ENCODE measurements at regions not wholly inside any gene's neighbourhood (a gene's known extent, or its start where the extent isn't known, plus 50 kb on each side); places are given as distances from the start of the nearest gene placed in this dataset.

- no peak for DNase-seq (ENCODE audit: extremely low spot score)
- CTCF ChIA-PET: no interaction called here
- no peak for TF ChIP-seq CTCF (IDR thresholded peaks at IDR 0.05; ENCODE audit: control extremely low read depth, extremely low read depth, low read depth, missing control alignments)
- POLR2A ChIA-PET: no interaction called here
Observed at GRCh38 chr3:162534431-162534830, 1037.8 kb downstream of the OTOL1 start.

- no peak for DNase-seq (ENCODE audit: extremely low spot score)
- CTCF ChIA-PET: no interaction called here
- TF ChIP-seq CTCF (IDR thresholded peaks at IDR 0.05; ENCODE audit: control extremely low read depth, extremely low read depth, low read depth, missing control alignments): no peak
- POLR2A ChIA-PET: no interaction called here
Observed at GRCh38 chr3:162538491-162538890, 1041.9 kb downstream of the OTOL1 start.

GRCh38 chr3:162538906-162539305, 1042.3 kb downstream of the OTOL1 start:
- no peak for TF ChIP-seq CTCF (IDR thresholded peaks at IDR 0.05; ENCODE audit: control extremely low read depth, extremely low read depth, low read depth, missing control alignments)
- ChIA-PET CTCF (no interaction called here), POLR2A (no interaction called here)
- DNase-seq (ENCODE audit: extremely low spot score): no peak

- TF ChIP-seq CTCF (IDR thresholded peaks at IDR 0.05; ENCODE audit: control extremely low read depth, extremely low read depth, low read depth, missing control alignments): no peak
- DNase-seq (ENCODE audit: extremely low spot score): no peak
- ChIA-PET POLR2A (no interaction called here), CTCF (no interaction called here)
Observed at GRCh38 chr3:162540421-162540820, 1043.8 kb downstream of the OTOL1 start.

- POLR2A ChIA-PET: no interaction called here
- CTCF ChIA-PET: no interaction called here
- no peak for TF ChIP-seq CTCF (IDR thresholded peaks at IDR 0.05; ENCODE audit: control extremely low read depth, extremely low read depth, low read depth, missing control alignments)
Observed at GRCh38 chr3:162541923-162542322, 1045.3 kb downstream of the OTOL1 start.

DNA sequence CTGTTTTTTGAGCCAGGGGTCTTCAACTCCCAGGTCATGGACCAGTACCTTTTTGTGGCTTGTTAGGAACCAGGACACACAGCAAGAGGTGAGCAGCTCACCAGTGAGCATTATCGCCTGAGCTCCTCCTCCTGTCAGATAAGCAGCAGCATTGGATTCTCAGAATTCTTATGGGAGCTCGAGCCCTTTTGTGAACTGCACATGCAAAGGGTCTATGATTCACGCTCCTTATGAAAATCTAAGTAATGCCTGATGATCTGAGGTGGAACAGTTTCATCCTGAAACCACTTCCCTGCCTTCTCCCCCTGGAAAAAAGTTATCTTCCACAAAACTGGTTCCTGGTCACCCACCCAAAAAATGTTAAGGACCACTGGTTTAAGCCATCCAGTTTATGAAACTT, 1047.6 kb downstream of the OTOL1 start:
- no peak for TF ChIP-seq CTCF (IDR thresholded peaks at IDR 0.05; ENCODE audit: control extremely low read depth, extremely low read depth, low read depth, missing control alignments)
- no peak for DNase-seq (ENCODE audit: extremely low spot score)
- ChIA-PET CTCF (interaction anchor here (1.0 kb wide), 1 partner anchor 14 kb away, joined by 3 read pairs; no protein-coding TSS in a partner anchor), POLR2A (no interaction called here)

More at GRCh38 chr3:162541923-162542322, 1045.3 kb downstream of the OTOL1 start:
- no peak for DNase-seq (ENCODE audit: extremely low spot score)

GRCh38 chr3:162546910-162547309, 1050.3 kb downstream of the OTOL1 start:
- CTCF ChIA-PET: no interaction called here
- POLR2A ChIA-PET: no interaction called here
- no peak for TF ChIP-seq CTCF (IDR thresholded peaks at IDR 0.05; ENCODE audit: control extremely low read depth, extremely low read depth, low read depth, missing control alignments)
- DNase-seq (ENCODE audit: extremely low spot score): no peak
